GM12878 (cell line): ENCODE measurements at regions not wholly inside any gene's neighbourhood (a gene's known extent, or its start where the extent isn't known, plus 50 kb on each side); places are given as distances from the start of the nearest gene placed in this dataset.

Experiments
- ATAC-seq: fragments of 200-7000 bp; cut with Tn5 transposase; 3 replicates; pipeline ENCODE4 v1.9.1; 2020; ENCODE audit warnings: mild to moderate bottlenecking, moderate library complexity
- BruUV-seq: library from RNA; stranded (reverse); fragments of 400-500 nt; replicated peaks from 2 replicates; lab custom pipeline; 2021; lab: Mats Ljungman, UMichigan
- CTCF ChIA-PET: fragments of 300-600 bp; sonication (Branson Sonifier 250); formaldehyde crosslinking; extraction: SDS; loops from one replicate; lab custom pipeline; 2021; ENCODE audit warnings: inconsistent platforms; lab: Yijun Ruan, JAX
- POLR2A ChIA-PET: fragments of 350-600 bp; formaldehyde crosslinking; extraction: SDS; loops from one replicate; lab custom pipeline; 2021; ENCODE audit warnings: inconsistent platforms; lab: Charles Lee
- RAD21 ChIA-PET: fragments of 300-600 bp; sonication (Branson Sonifier 250); formaldehyde crosslinking; loops from one replicate; lab custom pipeline; 2023; ENCODE audit warnings: antibody characterized with exemption; ENCODE audit not compliant: unreplicated experiment; lab: Charles Lee
- SMC1A ChIA-PET: fragments of 300-600 bp; sonication (Branson Sonifier 250); formaldehyde crosslinking; loops from one replicate; lab custom pipeline; 2023; ENCODE audit not compliant: unreplicated experiment, uncharacterized antibody; lab: Charles Lee
- DNase-seq: peaks from one replicate; pipeline ENCODE4 v3.0.0-alpha.2; 2011; ENCODE audit warnings: low read depth, low spot score
- FAIRE-seq: peaks from 3 replicates; lab custom pipeline; 2011; peaks lifted over from hg19 to GRCh38; lab: Jason Lieb, UNC
- H2AFZ ChIP-seq: 2 replicates; pipeline ENCODE4 v1.6.0; 2011; ENCODE audit warnings: low read depth, low read length, control low read depth; ENCODE audit not compliant: control insufficient read depth
- H3K27ac ChIP-seq: 2 replicates; pipeline ENCODE4 v1.5.1; 2011; ENCODE audit warnings: control low read depth; ENCODE audit not compliant: control insufficient read depth, insufficient read depth
- H3K27me3 ChIP-seq, 2 experiments: replicated peaks in 1 of 2; 2 replicates each; pipeline versions ENCODE4 v1.6.0 to v1.6.1; 2011; ENCODE audit warnings: low read length in 1 of 2; ENCODE audit not compliant: control insufficient read depth in 2 of 2, insufficient read depth in 2 of 2
- H3K36me3 ChIP-seq, 2 experiments: 2 replicates each; pipeline ENCODE4 v1.5.1; 2011; ENCODE audit warnings: low read length in 1 of 2; ENCODE audit not compliant: control insufficient read depth in 2 of 2, insufficient read depth in 2 of 2
- H3K4me1 ChIP-seq: 2 replicates; pipeline ENCODE4 v1.6.1; 2011; ENCODE audit warnings: mild to moderate bottlenecking, low read length, moderate library complexity, mixed read lengths; ENCODE audit not compliant: control insufficient read depth, insufficient read depth
- H3K4me2 ChIP-seq: 2 replicates; pipeline ENCODE4 v1.6.0; 2011; ENCODE audit warnings: control low read depth; ENCODE audit not compliant: control insufficient read depth, insufficient read depth
- H3K4me3 ChIP-seq: fragments of 200-600 bp; sonication (generic); 2 replicates; pipeline ENCODE4 v1.5.1; 2016
- H3K79me2 ChIP-seq: 2 replicates; pipeline ENCODE4 v1.6.0; 2011; ENCODE audit warnings: low read length; ENCODE audit not compliant: control insufficient read depth, insufficient read depth
- H3K9ac ChIP-seq: 2 replicates; pipeline ENCODE4 v1.8.0; 2011; ENCODE audit warnings: low read length, control low read depth, mixed read lengths; ENCODE audit not compliant: control insufficient read depth, insufficient read depth
- H3K9me3 ChIP-seq: replicated peaks from 3 replicates; pipeline ENCODE4 v1.5.1; 2011; ENCODE audit warnings: mild to moderate bottlenecking, low read length; ENCODE audit not compliant: control insufficient read depth, insufficient read depth
- H4K20me1 ChIP-seq: 2 replicates; pipeline ENCODE4 v1.6.0; 2011; ENCODE audit not compliant: control insufficient read depth, insufficient read depth
- BHLHE40 ChIP-seq, 2 experiments: fragments of 450-650 bp in 1 of 2; IDR thresholded peaks; 2 replicates each; pipeline ENCODE4 v1.6.1; 2011 to 2017; ENCODE audit warnings: low read depth in 2 of 2, borderline replicate concordance in 1 of 2, improper control_type of control experiment in 1 of 2, low read length in 1 of 2, mild to moderate bottlenecking in 1 of 2
- FOXM1 ChIP-seq: IDR thresholded peaks from 2 replicates; pipeline ENCODE4 v1.6.1; 2012; ENCODE audit warnings: low read depth, mild to moderate bottlenecking, inconsistent platforms, low read length, moderate library complexity
- HSF1 ChIP-seq: fragments of 150-350 bp; IDR thresholded peaks from 2 replicates; pipeline ENCODE4 v1.6.1; 2014; ENCODE audit warnings: mild to moderate bottlenecking, low read depth, low read length
- IKZF1 ChIP-seq: fragments of 450-650 bp; conservative IDR thresholded peaks from 2 replicates; pipeline ENCODE4 v1.6.1; 2017; ENCODE audit warnings: antibody characterized with exemption, mild to moderate bottlenecking
- IRF3 ChIP-seq: fragments of 450-650 bp; IDR thresholded peaks from 2 replicates; pipeline ENCODE4 v1.6.1; 2014; ENCODE audit warnings: mild to moderate bottlenecking
- MXI1 ChIP-seq: fragments of 150-350 bp; IDR thresholded peaks from 2 replicates; pipeline ENCODE4 v1.6.1; 2011; ENCODE audit warnings: low read depth, mild to moderate bottlenecking, inconsistent platforms, low read length, improper control_type of control experiment
- NFXL1 ChIP-seq: fragments of 450-650 bp; IDR thresholded peaks from 2 replicates; pipeline ENCODE4 v1.6.1; 2017; ENCODE audit warnings: antibody characterized with exemption, mild to moderate bottlenecking, borderline replicate concordance
- POLR2AphosphoS2 ChIP-seq: IDR thresholded peaks from 2 replicates; pipeline ENCODE4 v1.6.1; 2011; ENCODE audit warnings: low read depth, mild to moderate bottlenecking, low read length, improper control_type of control experiment, moderate library complexity
- RFX5 ChIP-seq: IDR thresholded peaks from 2 replicates; pipeline ENCODE4 v1.6.1; 2011; ENCODE audit warnings: low read depth, low read length, improper control_type of control experiment
- RUNX3 ChIP-seq: IDR thresholded peaks from 2 replicates; pipeline ENCODE4 v1.6.1; 2012; ENCODE audit warnings: low read length, inconsistent platforms
- SUZ12 ChIP-seq: fragments of 200-600 bp; sonication (generic); IDR thresholded peaks from one replicate; pipeline ENCODE4 v1.6.1; 2018; ENCODE audit warnings: antibody characterized with exemption, mild to moderate bottlenecking; ENCODE audit not compliant: unreplicated experiment
- TCF7 ChIP-seq: IDR thresholded peaks from 2 replicates; pipeline ENCODE4 v1.6.1; 2014; ENCODE audit warnings: antibody characterized with exemption, borderline replicate concordance
- ZNF24 ChIP-seq: fragments of 450-650 bp; IDR thresholded peaks from 2 replicates; pipeline ENCODE4 v1.6.1; 2017; ENCODE audit warnings: antibody characterized with exemption, mild to moderate bottlenecking
- WGBS: methylation state at CpG from one replicate; pipeline ENCODE4 v1.1.6; 2016; ENCODE audit warnings: low lambda C conversion rate; ENCODE audit not compliant: insufficient replicate concordance, insufficient coverage; ENCODE audit errors: missing lambda C conversion rate; 5-methylcytosine and 5-hydroxymethylcytosine counted together
- in situ Hi-C: fragments of 300-500 bp; cut with MboI; formaldehyde crosslinking; loops from 9 replicates; pipeline ENCODE4 v1.14.3; 2018; ENCODE audit warnings: mixed read lengths
- intact Hi-C: fragments of 100-400 bp; cut with micrococcal nuclease; formaldehyde crosslinking; loops from one replicate; pipeline ENCODE4 v1.14.2; 2022; ENCODE audit not compliant: unreplicated experiment

- no peaks in the 10 kb centered on the region for H3K27me3 ChIP-seq
- POLR2A ChIA-PET: no interaction called here
- no peak overlapping the region for H2AFZ ChIP-seq
- RAD21 ChIA-PET: no interaction called here
- H3K4me3 ChIP-seq: no peak overlapping the region
- H3K79me2 ChIP-seq: no peaks in the 10 kb centered on the region
- no peaks in the 10 kb centered on the region for H4K20me1 ChIP-seq
- no peaks in the 10 kb centered on the region for H3K9me3 ChIP-seq
- H3K4me1 ChIP-seq: no peaks in the 10 kb centered on the region
- intact Hi-C loops: no loop called here
- ATAC-seq (no peak), FAIRE-seq (no peak), DNase-seq (no peak)
- 0% methylated on average over 2 of the region's 2 CpGs for WGBS
- no peak overlapping the region for H3K4me2 ChIP-seq
- BruUV-seq: no TSS peak
- no peak overlapping the region for H3K9ac ChIP-seq
- CTCF ChIA-PET: no interaction called here
- no peak overlapping the region for H3K27ac ChIP-seq
- H3K36me3 ChIP-seq: no peaks in the 10 kb centered on the region
- no peak for TF ChIP-seq RFX5
- TF ChIP-seq HSF1: no peak
- TF ChIP-seq MXI1: no peak
- TF ChIP-seq SUZ12: no peak
- no peak for TF ChIP-seq TCF7
- no peak for TF ChIP-seq BHLHE40 (IDR thresholded peaks at IDR 0.05; ENCODE audit: borderline replicate concordance in 1 of 2, low read depth in 2 of 2, low read length in 1 of 2)
- TF ChIP-seq POLR2AphosphoS2: no peak
- no peak for TF ChIP-seq RUNX3
- TF ChIP-seq IRF3: no peak
- TF ChIP-seq NFXL1: no peak
- no peak for TF ChIP-seq FOXM1
- TF ChIP-seq ZNF24: no peak
- TF ChIP-seq IKZF1: no peak
- in situ Hi-C loops: no loop called here
- SMC1A ChIA-PET: no interaction called here
Observed at GRCh38 chr14:28678887-28679286, 87.7 kb upstream of the FOXG1 start.
